Upper lobe of left lung (tissue), 4 donors: ENCODE measurements at regions not wholly inside any gene's neighbourhood (a gene's known extent, or its start where the extent isn't known, plus 50 kb on each side); places are given as distances from the start of the nearest gene placed in this dataset.

Experiments
- POLR2AphosphoS5 ChIP-seq, 2 donors: sonication (generic); formaldehyde crosslinking; IDR thresholded peaks; one replicate each; pipeline ENCODE4 v1.5.1; 2017; ENCODE audit warnings: antibody characterized with exemption in 2 of 2
- TF ChIP-seq, protein P1 (sequence below), 6 experiments: fragments of 450-650 bp in 4 of 6; fragments of 200-600 bp in 2 of 6; sonication (generic) in 2 of 6; IDR thresholded peaks; one replicate each; pipeline ENCODE4 v1.5.1; 2016 to 2019; ENCODE audit warnings: antibody characterized with exemption in 6 of 6

DNA sequence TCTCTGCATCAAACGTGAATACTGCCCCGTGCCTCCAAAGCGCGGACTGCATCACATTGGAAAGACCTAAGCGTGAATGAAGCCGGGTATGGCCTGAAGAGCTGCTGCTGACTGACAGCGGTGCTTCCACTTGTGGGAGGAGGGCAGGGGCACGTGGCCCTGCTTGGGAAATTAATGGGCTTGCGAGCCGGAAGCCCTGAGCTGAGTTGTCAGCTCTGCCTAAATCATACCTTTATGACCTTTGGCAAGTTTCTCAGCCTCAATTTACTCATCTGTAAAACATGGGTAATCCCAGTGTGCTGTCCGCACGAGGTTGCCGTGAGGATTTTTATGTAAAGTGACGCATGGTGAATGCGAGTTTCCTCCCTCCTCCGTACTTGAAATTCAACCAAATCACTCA lies 67.0 kb upstream of the FOXQ1 start:
- TF ChIP-seq, protein P1, sequence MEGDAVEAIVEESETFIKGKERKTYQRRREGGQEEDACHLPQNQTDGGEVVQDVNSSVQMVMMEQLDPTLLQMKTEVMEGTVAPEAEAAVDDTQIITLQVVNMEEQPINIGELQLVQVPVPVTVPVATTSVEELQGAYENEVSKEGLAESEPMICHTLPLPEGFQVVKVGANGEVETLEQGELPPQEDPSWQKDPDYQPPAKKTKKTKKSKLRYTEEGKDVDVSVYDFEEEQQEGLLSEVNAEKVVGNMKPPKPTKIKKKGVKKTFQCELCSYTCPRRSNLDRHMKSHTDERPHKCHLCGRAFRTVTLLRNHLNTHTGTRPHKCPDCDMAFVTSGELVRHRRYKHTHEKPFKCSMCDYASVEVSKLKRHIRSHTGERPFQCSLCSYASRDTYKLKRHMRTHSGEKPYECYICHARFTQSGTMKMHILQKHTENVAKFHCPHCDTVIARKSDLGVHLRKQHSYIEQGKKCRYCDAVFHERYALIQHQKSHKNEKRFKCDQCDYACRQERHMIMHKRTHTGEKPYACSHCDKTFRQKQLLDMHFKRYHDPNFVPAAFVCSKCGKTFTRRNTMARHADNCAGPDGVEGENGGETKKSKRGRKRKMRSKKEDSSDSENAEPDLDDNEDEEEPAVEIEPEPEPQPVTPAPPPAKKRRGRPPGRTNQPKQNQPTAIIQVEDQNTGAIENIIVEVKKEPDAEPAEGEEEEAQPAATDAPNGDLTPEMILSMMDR (IDR thresholded peaks at IDR 0.05) = no peak
- no peak for TF ChIP-seq POLR2AphosphoS5 (IDR thresholded peaks at IDR 0.05)
